ENCODE measurements at regions not wholly inside any gene's neighbourhood (a gene's known extent, or its start where the extent isn't known, plus 50 kb on each side); places are given as distances from the start of the nearest gene placed in this dataset.

DNA sequence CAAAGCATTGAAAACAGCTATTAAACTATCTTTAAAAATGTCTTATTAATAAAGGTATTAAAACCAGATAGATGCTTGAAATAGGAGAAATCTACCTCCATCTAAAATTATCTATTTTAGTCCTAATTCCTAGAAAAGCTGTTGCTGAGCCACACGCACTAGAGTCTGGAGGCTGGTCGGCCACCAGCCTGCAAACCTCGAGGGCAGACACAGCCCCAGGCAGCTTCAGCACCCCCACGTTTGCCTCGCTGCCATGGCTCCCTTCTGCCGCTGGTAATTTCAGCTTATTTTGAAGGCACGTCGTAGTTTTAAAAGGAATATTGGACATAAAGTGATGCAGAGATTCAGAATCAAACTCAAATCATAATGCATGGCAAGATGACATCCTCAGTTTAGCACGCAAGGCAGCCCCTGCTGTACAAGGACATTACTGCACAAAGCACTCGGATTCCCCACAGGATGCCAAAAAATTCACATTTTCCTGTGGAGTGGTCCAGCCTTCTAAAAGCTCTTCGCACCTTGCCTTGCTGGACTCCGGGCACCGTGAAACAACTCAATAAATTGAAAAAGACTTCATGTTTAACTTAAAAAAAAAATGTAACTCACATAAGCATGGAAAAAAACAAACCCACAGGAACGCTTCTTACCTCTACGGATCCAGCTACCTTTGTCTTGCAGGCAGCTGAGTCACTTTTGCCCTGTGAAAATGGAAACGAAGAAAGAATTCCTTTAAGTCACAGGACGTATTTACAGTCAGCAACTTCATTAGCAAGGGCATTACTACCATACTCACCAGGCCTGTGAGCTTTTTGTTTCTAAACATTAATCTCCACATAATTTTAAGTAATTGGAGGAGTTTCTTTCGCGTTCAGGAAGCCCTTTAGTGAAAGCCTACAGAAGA, 143.4 kb upstream of the RPS6KA2 start:
- no peak for DNase-seq

DNA sequence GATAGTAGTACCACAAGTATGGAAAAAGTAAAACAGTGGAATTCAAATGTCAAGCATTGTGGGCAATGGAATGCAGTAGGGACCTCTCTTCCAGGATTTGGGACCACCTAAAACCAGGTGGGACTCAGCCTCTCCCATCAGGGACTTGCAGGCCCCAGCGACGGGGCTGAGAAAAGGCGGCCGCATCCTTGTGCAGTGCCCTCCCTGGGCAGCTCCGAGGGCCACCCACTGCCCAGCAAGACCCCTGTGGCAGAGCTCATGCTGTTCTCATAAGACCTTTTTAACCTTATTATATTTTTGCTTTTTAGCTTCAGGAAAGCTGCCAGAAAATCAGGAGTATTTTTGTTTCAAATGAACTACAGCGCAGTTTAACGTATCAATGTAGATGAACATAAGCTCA, 142.6 kb upstream of the RPS6KA2 start:
- no peak for DNase-seq

DNA sequence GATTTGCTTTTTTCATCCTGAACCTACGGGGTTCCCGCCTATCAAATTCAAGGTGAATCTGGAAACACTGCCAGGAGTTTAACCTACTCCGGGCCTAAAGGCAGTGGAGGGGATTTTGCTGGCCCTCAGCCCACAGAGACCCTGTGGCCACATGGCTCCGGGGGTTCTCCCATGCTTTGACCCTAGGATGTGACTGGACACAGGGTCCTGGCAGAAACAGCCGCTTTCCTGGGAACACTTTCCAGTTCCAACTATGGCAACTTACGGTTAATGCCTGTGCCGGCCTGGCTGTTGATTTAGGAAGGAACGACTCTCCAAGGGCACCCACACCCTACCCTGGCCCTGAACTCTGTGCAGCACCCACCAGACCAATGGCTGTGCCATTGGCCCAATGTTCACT, 141.7 kb upstream of the RPS6KA2 start:
- DNase-seq = no peak

DNA sequence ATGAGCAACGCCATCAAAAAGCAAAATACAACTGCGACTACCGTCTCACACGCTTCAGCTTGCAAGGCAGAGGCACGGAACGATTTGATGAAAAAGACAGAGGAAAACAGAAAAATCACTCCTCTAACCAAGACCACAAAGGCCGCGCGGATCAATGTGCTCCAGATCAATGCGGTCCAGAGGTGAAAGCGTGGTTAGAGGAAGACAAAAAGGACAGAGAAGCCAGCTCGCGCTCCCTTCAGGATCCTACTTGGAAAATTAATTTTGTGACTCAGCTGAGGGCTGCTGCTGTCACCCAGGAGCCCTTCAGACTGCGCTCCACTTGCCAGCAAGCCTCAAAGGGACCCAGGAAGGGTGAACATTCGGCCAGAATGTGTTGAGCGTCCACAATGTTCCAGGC, 140.2 kb upstream of the RPS6KA2 start:
- no peak for DNase-seq

DNA sequence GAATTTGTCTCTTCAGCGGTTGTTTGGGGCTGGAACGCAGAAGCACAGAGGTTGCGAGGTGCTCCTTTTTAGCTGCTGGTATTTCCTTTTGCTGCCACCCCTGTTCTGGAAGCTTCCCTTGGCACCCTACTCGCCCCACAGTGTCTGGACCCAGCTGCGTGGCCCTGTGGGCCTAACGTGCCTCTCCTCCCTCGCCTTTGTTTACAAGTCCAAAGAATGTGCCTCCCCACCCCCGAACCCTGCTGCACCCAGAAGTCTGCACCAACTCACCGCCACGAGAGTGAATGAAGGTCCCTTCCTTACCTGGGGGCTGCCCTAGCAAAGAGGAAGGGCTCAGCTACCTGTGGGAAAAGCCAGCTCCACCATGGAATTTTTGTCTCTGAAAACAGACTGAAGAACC, 139.7 kb upstream of the RPS6KA2 start:
- no peak for DNase-seq

DNA sequence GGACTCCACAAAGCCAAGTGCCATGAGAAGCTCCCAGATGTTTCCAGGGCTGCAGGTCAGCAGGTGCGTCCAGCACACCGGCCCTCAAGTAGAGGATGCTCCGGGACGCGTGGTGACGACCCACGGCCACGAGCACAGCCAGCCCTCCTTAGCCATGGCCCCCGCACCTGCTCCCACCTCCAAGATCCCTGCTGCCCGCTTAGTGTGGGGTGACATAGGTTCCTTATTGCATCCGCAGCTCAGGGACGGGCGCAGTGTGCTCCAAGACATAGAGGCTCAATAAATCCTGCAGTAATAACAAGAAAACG, 138.1 kb upstream of the RPS6KA2 start:
- DNase-seq = no peak

DNA sequence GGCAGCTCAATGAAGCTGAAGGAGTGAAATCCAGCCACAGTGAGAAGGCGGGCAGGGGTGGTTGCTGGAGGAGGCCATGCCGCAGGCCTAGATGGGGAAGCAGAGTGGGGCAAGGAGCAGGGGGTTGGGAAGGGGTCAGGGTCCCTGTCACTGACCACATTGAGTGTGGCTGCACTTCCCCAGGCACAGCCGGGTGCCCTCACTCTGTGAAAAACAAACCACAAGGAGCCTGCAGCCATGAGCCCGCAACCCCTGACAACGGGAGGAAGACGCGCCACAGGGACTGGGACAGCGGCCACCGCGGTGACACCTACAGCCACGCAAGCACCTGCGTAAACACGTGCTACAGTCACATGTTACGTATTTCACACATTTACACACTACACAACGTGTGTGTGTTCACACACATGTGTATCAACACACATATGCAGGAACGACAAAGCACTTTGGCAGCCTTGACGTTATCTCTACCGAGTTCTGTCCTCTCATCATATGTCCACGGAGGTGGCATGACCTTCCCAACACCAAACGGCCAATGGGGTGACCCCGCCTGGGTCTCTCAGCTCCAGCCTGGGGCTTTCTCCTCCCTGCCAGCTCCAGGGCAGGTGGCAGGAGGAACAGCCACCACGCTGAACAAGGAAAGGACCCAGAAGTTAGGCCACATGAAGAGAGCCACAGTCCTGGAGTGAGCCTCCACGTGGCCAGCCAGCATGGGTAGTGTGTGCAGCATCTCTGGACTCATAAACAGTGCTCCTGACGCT, 137.6 kb upstream of the RPS6KA2 start:
- no peak for DNase-seq

DNA sequence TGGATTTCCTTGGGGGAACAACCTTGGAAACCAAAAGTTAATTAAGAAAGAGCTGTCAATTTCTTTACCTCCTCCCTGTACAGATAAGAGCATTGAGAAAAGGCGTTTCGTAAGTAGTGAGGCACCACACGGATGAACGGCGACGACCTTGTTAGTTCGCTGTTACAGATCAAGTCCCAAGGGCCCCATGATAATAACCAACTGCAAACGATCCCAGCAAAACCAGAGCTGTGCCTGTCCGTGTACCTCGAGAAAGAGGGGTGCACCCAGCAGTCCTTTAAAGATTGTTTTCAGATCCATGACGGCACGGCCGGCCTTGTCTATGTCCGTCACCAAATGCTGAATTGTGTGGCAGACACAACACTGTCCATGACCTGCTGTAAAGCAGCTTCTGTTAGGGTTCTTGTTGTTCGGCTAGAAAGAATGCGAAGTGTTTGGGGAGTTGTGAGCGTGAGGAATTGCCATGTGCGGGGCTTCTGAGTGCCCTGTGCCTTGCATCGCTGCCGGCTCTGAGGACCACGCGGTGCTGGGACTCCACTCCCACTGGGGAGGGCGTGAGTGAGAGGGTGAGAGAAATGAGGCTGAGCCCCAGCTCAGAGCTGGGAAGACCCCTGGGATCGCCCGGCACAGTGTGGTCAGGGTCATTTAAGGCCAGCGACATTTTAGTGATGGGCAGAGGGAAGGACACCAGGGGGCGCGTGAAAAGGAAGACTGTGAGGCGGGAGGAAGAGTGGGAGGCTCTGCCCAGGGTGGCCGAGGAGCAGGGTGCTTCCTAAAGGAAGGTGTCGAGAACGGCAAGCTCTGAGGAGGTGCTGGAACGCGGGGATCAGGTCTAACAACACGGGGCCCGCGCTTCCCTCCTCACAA, 136.8 kb upstream of the RPS6KA2 start:
- no peak for DNase-seq

DNA sequence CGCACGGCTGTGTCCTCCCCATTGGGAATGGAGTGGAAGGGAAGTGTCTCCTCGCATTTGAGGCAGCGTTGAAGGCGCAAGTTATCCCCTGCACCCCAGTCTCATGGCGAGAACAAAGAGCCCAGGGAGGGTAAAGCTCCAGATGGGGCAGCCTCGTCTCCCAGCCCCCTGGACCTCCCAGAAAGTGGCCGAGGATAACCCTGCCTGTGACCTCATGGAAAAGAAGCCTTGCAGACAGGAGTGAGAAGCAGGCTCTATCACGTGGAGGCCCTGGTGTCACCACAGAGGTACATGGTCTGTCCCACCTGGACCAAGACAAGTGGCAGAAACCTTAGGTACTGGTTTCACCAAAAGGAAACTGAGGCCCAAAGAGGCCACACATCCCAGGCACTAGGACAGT, 134.8 kb upstream of the RPS6KA2 start:
- DNase-seq = no peak

DNA sequence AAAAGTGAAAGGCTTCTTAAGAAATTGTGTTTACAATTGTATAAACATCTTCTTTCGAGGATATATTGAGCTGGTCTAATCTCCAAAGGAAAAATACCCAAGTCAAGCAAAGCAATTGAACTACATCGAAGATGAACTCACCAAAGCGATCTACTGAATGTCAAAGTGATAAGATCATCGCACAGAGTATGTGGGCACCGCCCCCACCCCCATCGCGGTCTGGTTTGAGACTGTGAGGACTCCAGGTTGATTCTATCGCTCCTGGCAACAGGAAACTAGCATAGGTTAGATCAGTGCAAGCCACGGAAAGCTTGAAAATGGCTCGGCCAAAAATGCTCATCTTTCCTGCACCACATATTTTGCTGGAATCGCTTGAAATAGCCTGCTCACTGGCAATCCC, 133.2 kb upstream of the RPS6KA2 start:
- DNase-seq = peak; percentile 51

DNA sequence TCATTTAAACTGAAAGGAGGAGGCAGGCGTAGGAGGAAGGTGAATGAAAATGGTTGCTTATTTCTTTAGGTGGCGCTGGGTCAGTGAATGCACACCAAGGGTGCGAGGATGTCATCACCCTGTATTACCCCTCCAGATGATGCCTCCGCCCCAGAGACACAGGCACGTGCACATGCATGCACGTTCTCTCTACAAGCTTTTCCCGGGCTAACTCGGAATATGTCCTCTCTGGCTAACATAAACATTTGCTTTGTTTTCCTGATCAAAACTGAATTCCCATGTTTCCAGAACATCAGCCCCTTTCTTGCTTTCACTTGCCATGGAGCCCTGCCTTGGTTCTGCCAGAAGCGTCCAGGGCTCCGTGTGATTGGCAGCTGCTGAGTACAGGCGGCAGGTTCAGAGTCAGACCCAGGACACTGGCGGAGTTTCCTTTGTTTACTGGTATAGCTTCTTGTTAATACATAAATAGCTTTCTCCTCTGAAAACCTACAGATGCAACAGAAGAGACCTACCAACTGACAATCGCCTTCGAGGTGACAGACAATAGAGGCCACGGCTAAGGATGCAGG, 131.2 kb upstream of the RPS6KA2 start:
- no peak for DNase-seq

DNA sequence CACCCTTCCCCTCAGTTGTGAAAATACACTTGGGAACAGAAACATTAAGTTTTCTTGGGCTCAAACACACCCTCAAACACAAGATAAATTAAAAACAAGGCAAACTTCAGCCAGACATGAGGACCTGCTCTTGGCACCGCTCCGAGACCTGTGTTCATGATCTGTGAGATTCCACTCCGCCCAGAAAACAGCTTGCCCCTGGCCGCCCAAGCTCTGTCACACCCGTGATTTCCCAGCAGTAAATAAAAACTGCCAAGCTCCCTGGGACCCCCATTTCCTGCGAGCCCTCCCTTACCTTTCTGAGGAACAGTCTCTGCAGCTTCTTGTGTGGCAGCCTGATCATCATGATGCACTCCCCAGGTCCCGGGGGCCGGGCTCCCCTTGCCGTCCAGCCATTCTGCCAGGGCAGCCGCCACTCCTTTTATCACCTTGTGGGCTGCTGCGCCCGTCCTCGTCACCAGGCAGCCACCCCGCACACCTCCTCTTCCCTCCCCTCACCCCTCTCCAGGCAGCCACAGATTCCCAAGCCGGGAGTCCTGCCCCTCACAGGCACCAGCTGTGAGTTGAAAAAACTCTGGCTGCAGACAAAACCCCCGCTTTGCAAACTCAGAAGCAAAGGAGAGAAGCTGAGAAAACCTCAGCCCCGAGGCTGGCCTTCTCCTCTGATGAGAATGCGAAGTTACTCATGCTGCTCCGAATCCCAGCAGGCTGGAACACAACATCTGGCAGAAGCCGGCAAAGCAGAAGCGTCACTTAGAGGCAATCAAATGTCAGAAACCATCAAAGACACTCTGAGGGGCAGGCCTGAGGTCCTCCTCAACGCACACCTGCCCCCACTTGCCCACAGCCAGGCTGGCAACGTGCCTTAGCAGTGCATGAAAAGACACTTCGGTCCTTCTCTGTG, 130.4 kb upstream of the RPS6KA2 start:
- DNase-seq = no peak

DNA sequence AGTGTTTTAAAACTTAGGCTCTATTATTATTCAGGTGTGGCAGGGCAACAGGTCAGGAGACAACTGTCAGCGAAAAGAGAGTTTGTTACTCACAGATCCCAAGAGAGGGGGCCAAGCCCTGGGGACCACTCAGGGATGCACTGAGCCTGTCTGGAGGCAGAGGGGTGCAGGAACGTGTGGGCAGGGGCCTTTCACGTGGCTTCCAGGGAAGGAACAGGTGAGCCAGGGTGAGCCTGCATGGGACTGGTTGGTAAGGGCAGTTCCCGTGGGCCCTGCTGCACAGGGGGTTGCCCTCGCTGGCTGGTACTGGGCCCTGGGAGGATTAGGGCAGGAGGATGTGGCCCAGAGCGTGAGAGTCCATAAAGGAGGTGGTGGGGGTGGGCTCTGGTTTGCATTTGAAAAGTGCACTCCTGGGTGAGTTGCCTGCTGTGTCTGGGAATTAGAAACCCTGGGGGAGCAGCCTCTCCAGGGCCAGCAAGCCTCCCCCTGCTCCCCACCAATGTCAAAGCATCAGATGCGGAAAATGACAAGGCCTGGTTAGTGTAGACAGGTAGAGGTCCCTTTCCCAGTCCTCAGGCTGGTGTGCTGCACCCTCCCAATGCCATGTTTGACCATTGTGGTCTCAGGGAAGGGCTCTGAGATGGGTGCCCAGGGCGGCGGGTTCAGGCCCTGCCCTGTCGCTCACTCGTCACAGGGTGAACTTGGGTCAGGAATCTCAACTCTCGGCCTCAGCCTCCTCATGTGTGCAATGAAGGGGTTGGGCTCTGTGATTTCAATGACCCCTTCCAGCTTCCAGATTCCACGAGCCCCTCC, 127.4 kb upstream of the RPS6KA2 start:
- DNase-seq = no peak

DNA sequence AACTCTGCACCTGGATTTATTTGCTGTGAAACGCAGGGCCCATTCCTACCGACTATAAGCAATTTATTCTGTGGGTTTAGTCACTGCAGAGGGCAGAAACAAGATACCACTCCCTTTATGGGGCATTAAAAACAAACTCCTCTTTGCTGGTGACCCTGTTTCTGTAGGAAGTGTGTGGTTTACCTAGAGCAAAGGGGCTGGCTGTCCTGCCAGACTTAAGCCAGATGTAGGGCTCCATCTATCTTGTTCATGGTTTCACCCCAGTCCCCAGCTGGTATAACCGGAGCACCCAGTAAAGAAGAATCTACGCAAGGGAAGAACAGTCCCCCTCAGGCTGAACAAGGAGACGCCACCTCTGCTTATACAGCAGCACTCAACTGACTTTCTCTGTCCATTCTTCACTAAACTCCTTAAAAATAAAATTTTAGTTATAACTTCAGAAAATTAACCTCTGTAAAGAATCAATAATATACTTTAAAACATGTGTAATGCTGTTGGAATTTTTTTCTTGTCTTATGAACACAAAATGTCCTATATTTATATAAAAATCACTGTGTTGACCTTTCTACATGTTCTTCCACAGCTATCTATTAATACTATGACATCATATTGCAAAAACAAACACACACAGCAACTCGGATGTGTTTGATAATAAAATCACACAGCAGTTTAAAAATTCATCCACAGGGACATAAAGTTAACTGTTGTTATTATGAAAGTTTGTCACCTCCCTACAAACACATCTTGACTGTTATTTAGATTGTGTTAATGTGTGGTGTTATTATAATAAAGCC, 126.1 kb upstream of the RPS6KA2 start:
- no peak for DNase-seq

DNA sequence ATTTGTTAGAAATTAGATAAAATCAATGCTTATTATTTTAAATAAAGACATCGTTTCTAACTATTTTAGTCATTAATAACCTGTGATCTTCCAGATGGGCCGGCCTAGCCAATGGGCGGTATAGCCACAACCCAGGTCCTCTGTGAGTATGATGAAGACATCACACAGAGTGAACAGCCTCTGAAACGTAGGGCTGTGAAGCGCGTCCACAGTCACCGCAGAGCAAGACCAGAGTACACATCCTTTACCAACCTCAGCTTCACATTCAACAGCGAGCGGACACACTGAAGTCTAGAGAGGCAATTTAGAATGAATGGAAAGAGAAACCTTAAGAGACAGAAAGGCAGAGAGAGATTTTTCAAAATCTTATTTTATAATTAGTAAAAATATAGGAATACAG, 125.0 kb upstream of the RPS6KA2 start:
- DNase-seq = no peak

DNA sequence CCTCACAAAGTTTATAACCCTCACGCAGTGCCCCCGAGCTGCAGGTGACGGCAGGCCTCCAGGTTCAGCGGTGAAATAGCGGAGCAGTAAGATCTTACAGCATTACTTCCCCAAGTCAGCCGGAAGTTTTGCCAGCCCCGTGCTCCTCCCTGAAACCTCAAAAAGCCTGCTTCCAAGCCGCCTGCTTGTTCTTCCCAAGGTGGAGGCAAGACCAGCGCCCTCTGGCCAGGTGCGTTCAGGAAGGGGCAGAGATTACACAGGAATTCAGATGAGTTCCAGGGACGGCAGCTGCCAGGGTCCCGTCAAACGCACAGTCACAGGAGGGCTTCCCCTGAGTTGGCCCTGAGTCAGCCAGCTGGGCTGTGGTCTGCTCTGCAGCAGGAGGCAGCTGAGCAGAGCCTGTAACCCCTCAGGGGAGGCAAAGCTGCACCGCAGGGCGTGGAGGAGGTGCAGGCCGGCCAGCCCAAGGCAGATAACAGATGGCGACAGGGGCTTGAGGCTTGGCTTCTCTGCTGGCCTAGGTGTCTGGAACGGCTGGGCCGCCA, 124.1 kb upstream of the RPS6KA2 start:
- DNase-seq = no peak

DNA sequence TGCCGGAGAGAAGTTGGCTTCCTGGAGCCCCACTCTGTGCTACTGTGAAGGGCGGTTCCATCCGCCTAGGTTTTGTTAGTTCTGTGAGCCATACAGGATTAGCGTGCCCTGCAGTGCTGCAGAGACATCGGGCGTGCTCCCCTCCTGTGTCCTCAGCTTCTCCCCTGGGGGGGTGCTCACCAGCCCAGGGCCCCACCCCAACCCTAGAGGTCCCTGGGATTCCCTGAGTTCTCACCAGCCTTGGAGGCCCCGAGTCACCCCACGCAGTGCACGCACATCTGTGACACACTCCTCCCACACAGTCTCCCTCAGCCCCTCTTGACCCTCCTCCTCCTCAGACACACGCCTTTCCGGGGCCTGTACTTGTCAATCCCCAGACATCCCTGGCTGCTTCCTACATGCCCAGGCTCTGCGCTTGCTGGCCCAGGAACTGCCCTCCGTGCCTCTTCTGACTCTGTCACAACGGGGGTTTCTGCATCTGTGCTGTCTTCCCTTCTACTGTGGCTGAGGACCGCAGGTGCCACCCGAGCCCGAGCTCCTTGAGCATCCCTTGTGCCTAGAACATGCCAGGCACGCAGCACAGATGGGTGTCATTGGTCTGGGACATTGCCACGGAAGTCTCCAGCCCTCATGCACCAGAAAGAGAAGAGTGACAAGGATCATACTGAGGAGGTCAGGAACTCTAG, 123.2 kb upstream of the RPS6KA2 start:
- no peak for DNase-seq

DNA sequence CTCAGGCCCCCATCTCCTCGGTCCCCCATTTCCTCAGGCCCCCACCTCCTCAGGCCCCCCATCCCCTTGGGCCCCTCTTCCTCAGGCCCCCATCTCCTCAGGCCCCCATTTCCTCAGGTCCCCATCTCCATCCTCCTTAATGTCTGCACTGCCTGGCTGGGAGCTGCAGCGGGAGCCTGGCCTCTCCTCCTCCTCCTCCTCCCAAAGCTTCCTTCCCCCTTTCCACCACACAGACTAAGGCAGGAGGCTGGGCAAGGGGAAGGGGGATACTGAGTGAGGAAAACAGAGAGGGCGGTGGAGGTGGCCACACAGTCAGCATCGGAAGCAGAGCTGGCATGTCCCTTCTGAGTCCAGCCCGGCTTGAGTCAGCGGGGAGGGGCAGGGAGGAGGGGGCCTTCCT, 122.6 kb upstream of the RPS6KA2 start:
- DNase-seq = no peak

All from CD4-positive, alpha-beta T cell treated with Interleukin-4 for 4 hours (primary cell).